OCI-LY7 (cell line): ENCODE measurements at regions not wholly inside any gene's neighbourhood (a gene's known extent, or its start where the extent isn't known, plus 50 kb on each side); places are given as distances from the start of the nearest gene placed in this dataset.

Experiments used
- BruUV-seq: library from RNA; stranded (reverse); fragments of 400-500 nt; replicated peaks from 2 replicates; lab custom pipeline; 2021; lab: Mats Ljungman, UMichigan
- CTCF ChIA-PET: fragments of 300-600 bp; sonication (Branson Sonifier 250); formaldehyde crosslinking; loops from one replicate; lab custom pipeline; 2022; ENCODE audit warnings: antibody characterized with exemption; ENCODE audit not compliant: unreplicated experiment; lab: Charles Lee
- POLR2A ChIA-PET: fragments of 300-600 bp; sonication (Branson Sonifier 250); formaldehyde crosslinking; loops from one replicate; lab custom pipeline; 2022; ENCODE audit warnings: antibody characterized with exemption; lab: Charles Lee
- DNase-seq: peaks from one replicate; pipeline ENCODE4 v3.0.0-alpha.2; 2015; ENCODE audit warnings: low spot score
- H2AFZ ChIP-seq: fragments of 200-600 bp; sonication (generic), shearing (Covaris generic); 2 replicates; pipeline ENCODE4 v1.6.1; 2014; ENCODE audit warnings: mild to moderate bottlenecking, antibody characterized with exemption, low read length, moderate library complexity
- H3K27ac ChIP-seq: fragments of 200-600 bp; sonication (generic); 2 replicates; pipeline ENCODE4 v1.5.1; 2014; ENCODE audit warnings: mixed run types, low read depth, mild to moderate bottlenecking, moderate library complexity, low read length, inconsistent platforms; ENCODE audit not compliant: poor library complexity, severe bottlenecking
- H3K36me3 ChIP-seq: fragments of 200-600 bp; sonication (generic); 2 replicates; pipeline ENCODE4 v1.6.1; 2014; ENCODE audit warnings: mild to moderate bottlenecking, antibody characterized with exemption, low read length, moderate library complexity, mixed read lengths; ENCODE audit not compliant: insufficient read depth
- H3K4me1 ChIP-seq: fragments of 200-600 bp; sonication (generic); 2 replicates; pipeline ENCODE4 v1.5.1; 2014; ENCODE audit warnings: mild to moderate bottlenecking, low read length; ENCODE audit not compliant: insufficient read depth, poor library complexity, severe bottlenecking
- H3K4me2 ChIP-seq: fragments of 200-600 bp; sonication (generic); 2 replicates; pipeline ENCODE4 v1.6.1; 2014; ENCODE audit warnings: mild to moderate bottlenecking, low read length
- H3K4me3 ChIP-seq: fragments of 200-600 bp; sonication (generic); 2 replicates; pipeline ENCODE4 v1.5.1; 2014; ENCODE audit warnings: mild to moderate bottlenecking, low read depth, low read length; ENCODE audit not compliant: poor library complexity, severe bottlenecking
- H3K79me2 ChIP-seq: fragments of 200-600 bp; sonication (generic); 2 replicates; pipeline ENCODE4 v1.6.1; 2016; ENCODE audit warnings: low read depth, mild to moderate bottlenecking, low read length, moderate library complexity, mixed read lengths; ENCODE audit not compliant: insufficient read depth
- H3K9me2 ChIP-seq: fragments of 200-600 bp; sonication (generic); 2 replicates; pipeline ENCODE4 v1.6.1; 2016; ENCODE audit warnings: mild to moderate bottlenecking, low read length, mixed read lengths; ENCODE audit not compliant: insufficient read depth
- H3K9me3 ChIP-seq: fragments of 200-600 bp; sonication (generic); 2 replicates; pipeline ENCODE4 v1.6.1; 2014; ENCODE audit warnings: mild to moderate bottlenecking, mixed run types, low read length, mixed read lengths
- H4K20me1 ChIP-seq: fragments of 200-600 bp; sonication (generic); 2 replicates; pipeline ENCODE4 v1.6.1; 2014; ENCODE audit warnings: mild to moderate bottlenecking, antibody characterized with exemption, low read length, moderate library complexity, mixed read lengths; ENCODE audit not compliant: insufficient read depth
- CTCF ChIP-seq: fragments of 200-600 bp; sonication (generic); conservative IDR thresholded peaks from 2 replicates; pipeline ENCODE4 v1.5.1; 2014; ENCODE audit warnings: mild to moderate bottlenecking, antibody characterized with exemption, low read length, moderate library complexity, mixed read lengths
- EZH2phosphoT487 ChIP-seq: fragments of 200-600 bp; sonication (generic); IDR thresholded peaks from 2 replicates; pipeline ENCODE4 v1.6.1; 2018; ENCODE audit warnings: low read depth, borderline replicate concordance, mild to moderate bottlenecking, mixed run types, antibody characterized with exemption, low read length, moderate library complexity, mixed read lengths
- intact Hi-C: fragments of 100-400 bp; cut with micrococcal nuclease; formaldehyde crosslinking; loops from one replicate; pipeline ENCODE4 v1.10.0; 2022; ENCODE audit not compliant: unreplicated experiment

GRCh38 chr5:38739705-38740045 is 106.1 kb upstream of the OSMR start:
- Histone ChIP-seq H3K9me3 (no peaks in the 10 kb centered on the region), H3K27ac (no peak overlapping the region), H3K4me3 (no peak overlapping the region), H3K4me1 (no peaks in the 10 kb centered on the region), H3K9me2 (no peaks in the 10 kb centered on the region), H3K4me2 (no peak overlapping the region), H4K20me1 (no peaks in the 10 kb centered on the region), H2AFZ (no peak overlapping the region), H3K36me3 (no peaks in the 10 kb centered on the region), H3K79me2 (no peaks in the 10 kb centered on the region)
- CTCF ChIA-PET: no interaction called here
- no peak for DNase-seq
- intact Hi-C loops: no loop called here
- no peak for TF ChIP-seq EZH2phosphoT487
- TF ChIP-seq CTCF: no peak
- POLR2A ChIA-PET: no interaction called here
- no TSS peak for BruUV-seq

GRCh38 chr5:38742821-38743220 is 103.0 kb upstream of the OSMR start:
- H3K36me3 ChIP-seq: no peaks in the 10 kb centered on the region

GRCh38 chr5:38743562-38743961 is 102.2 kb upstream of the OSMR start:
- no peaks in the 10 kb centered on the region for H3K9me2 ChIP-seq
- DNase-seq: no peak
- no peaks in the 10 kb centered on the region for H4K20me1 ChIP-seq
- CTCF ChIA-PET: interaction anchor here (0.6 kb wide), 1 partner anchor 178 kb away, joined by 3 read pairs; no protein-coding TSS in a partner anchor
- H2AFZ ChIP-seq: no peak overlapping the region
- intact Hi-C loops: no loop called here
- H3K79me2 ChIP-seq: no peaks in the 10 kb centered on the region
- H3K36me3 ChIP-seq: no peaks in the 10 kb centered on the region
- no peaks in the 10 kb centered on the region for H3K4me1 ChIP-seq
- TF ChIP-seq EZH2phosphoT487 (no peak), CTCF (no peak)
- no TSS peak for BruUV-seq
- POLR2A ChIA-PET: interaction anchor here (0.5 kb wide), 1 partner anchor 72 kb away, joined by 4 read pairs; no protein-coding TSS in a partner anchor
- no peaks in the 10 kb centered on the region for H3K9me3 ChIP-seq
- H3K4me2 ChIP-seq: no peak overlapping the region
- no peak overlapping the region for H3K4me3 ChIP-seq
- H3K27ac ChIP-seq: no peak overlapping the region

More at GRCh38 chr5:38742821-38743220, 103.0 kb upstream of the OSMR start:
- POLR2A ChIA-PET: no interaction called here
- Histone ChIP-seq H3K79me2 (no peaks in the 10 kb centered on the region), H3K9me2 (no peaks in the 10 kb centered on the region), H3K4me3 (no peak overlapping the region), H3K4me2 (no peak overlapping the region), H3K9me3 (no peaks in the 10 kb centered on the region), H3K27ac (no peak overlapping the region), H2AFZ (no peak overlapping the region), H3K4me1 (no peaks in the 10 kb centered on the region), H4K20me1 (no peaks in the 10 kb centered on the region)
- intact Hi-C loops: no loop called here
- DNase-seq: no peak
- no TSS peak for BruUV-seq
- CTCF ChIA-PET: no interaction called here
- no peak for TF ChIP-seq CTCF
